Esophagus squamous epithelium (tissue), 5 donors: ENCODE measurements at regions not wholly inside any gene's neighbourhood (a gene's known extent, or its start where the extent isn't known, plus 50 kb on each side); places are given as distances from the start of the nearest gene placed in this dataset.

Experiments used
- DNase-seq: peaks from one replicate; lab custom pipeline; 2025; lab: John Stamatoyannopoulos, UW
- H3K27ac ChIP-seq, 4 donors: fragments of 200-600 bp; sonication (generic); one replicate each; pipeline ENCODE4 v1.5.1; 2016 to 2019; ENCODE audit warnings: mild to moderate bottlenecking in 1 of 4
- H3K27me3 ChIP-seq, 4 donors: fragments of 200-600 bp; sonication (generic); 1 replicate in 3 of 4; 2 replicates in 1 of 4; pipeline versions ENCODE4 v1.5.1 to v1.6.0; 2017 to 2021; ENCODE audit warnings: antibody characterized with exemption in 1 of 4
- H3K36me3 ChIP-seq, 3 donors: fragments of 200-600 bp; sonication (generic); one replicate each; pipeline ENCODE4 v1.5.1; 2016 to 2019
- H3K4me1 ChIP-seq, 3 donors: fragments of 200-600 bp; sonication (generic); one replicate each; pipeline ENCODE4 v1.5.1; 2017 to 2019
- H3K4me3 ChIP-seq, 4 donors: fragments of 200-600 bp; sonication (generic); 1 replicate in 3 of 4; 2 replicates in 1 of 4; pipeline ENCODE4 v1.5.1; 2016 to 2019; ENCODE audit warnings: mild to moderate bottlenecking in 2 of 4, moderate library complexity in 1 of 4
- H3K9me3 ChIP-seq, 3 donors: fragments of 200-600 bp; sonication (generic); one replicate each; pipeline ENCODE4 v1.5.1; 2016 to 2019
- POLR2A ChIP-seq, 4 donors: fragments of 450-650 bp; IDR thresholded peaks; one replicate each; pipeline ENCODE4 v1.6.1; 2017; ENCODE audit warnings: antibody characterized with exemption in 4 of 4, mild to moderate bottlenecking in 4 of 4, moderate library complexity in 3 of 4
- WGBS, 2 donors: methylation state at CpG; one replicate each; pipeline ENCODE4 v1.1.5; 2018; 5-methylcytosine and 5-hydroxymethylcytosine counted together
- intact Hi-C: fragments of 100-400 bp; cut with DNase I; formaldehyde crosslinking; loops from one replicate; pipeline ENCODE4 v1.15.0; 2022
- TF ChIP-seq, protein P1 (sequence below), 6 experiments: fragments of 450-650 bp in 4 of 6; fragments of 200-600 bp in 2 of 6; sonication (generic) in 2 of 6; IDR thresholded peaks; one replicate each; pipeline ENCODE4 v1.5.1; 2016 to 2019; ENCODE audit warnings: antibody characterized with exemption in 6 of 6, mild to moderate bottlenecking in 4 of 6, moderate library complexity in 4 of 6
- donor health status: DM: yes; HTN: yes; CAD: no.

DNA sequence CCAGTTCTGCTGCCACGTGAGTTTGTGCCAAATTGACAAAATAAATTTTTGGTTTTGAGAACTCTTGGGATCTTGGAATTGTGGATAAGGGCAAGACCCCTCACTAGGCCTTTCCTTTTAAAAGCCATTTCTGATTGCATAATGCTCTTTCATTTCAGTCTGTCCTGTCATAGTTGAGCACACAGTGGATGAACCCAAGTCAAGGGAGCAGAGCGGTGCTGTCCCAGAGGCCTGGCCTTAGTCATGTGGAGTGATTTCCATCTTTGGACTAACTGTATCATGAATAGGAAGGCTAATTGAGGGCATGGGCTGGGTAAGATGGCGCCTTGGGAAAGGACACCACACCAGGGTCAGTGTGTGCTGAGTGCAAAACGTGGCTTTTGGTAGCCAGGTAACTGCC, 304.0 kb downstream of the UACA start:
- Histone ChIP-seq H3K27ac (no peak overlapping the region), H3K36me3 (no peaks in the 10 kb centered on the region), H3K9me3 (no peaks in the 10 kb centered on the region), H3K4me3 (no peak overlapping the region), H3K27me3 (peaks cover 0 to 31% (median 0%) of the 10 kb centered on the region in 4 donors), H3K4me1 (peaks cover 0 to 9% (median 4%) of the 10 kb centered on the region in 3 donors)
- intact Hi-C loops: no loop called here
- 89% methylated on average over 4 of the region's 4 CpGs for WGBS, 2 donors
- no peak for TF ChIP-seq POLR2A (IDR thresholded peaks at IDR 0.05)
- TF ChIP-seq, protein P1, sequence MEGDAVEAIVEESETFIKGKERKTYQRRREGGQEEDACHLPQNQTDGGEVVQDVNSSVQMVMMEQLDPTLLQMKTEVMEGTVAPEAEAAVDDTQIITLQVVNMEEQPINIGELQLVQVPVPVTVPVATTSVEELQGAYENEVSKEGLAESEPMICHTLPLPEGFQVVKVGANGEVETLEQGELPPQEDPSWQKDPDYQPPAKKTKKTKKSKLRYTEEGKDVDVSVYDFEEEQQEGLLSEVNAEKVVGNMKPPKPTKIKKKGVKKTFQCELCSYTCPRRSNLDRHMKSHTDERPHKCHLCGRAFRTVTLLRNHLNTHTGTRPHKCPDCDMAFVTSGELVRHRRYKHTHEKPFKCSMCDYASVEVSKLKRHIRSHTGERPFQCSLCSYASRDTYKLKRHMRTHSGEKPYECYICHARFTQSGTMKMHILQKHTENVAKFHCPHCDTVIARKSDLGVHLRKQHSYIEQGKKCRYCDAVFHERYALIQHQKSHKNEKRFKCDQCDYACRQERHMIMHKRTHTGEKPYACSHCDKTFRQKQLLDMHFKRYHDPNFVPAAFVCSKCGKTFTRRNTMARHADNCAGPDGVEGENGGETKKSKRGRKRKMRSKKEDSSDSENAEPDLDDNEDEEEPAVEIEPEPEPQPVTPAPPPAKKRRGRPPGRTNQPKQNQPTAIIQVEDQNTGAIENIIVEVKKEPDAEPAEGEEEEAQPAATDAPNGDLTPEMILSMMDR (IDR thresholded peaks at IDR 0.05): no peak
- DNase-seq: no peak

DNA sequence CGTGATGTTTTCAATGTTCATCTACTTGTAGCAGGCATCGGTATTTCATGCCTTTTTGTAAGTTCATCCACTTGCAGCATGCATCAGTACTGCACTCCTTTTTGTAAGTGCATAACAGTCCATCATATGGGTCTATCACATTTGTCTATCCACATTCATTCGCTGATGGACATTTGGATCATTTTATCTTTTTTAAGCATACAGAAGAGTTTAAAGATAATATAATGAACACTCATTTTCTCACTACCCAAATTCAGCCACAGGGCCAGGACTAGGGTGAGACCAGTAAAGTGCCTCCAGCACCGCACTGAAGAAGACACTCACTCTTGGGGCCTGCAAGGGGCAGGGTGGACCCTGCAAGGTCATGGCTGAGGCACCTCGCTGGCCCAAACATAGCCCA, 309.6 kb downstream of the UACA start:
- 85 to 88% methylated on average over 5 of the region's 5 CpGs for WGBS, 2 donors
- no peak for DNase-seq

DNA sequence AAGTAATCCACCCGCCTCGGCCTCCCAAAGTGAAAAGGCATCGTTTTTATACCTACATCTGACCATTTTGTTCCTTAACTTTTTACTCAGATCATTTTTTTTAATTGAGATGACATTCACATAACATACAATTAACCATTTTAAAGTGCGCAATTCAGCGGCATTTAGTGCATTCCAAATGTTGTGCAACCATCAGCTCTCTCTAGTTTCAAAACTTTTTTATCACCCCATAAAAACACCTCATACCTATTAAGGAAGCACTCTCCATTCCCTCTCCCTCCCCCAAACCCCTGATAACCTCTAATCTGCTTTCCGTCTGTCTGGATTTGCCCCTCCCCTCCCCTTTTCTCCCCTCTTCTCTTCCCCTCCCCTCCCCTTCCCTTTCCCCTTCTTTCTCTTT, 310.1 kb downstream of the UACA start:
- TF ChIP-seq POLR2A (IDR thresholded peaks at IDR 0.05): no peak
- TF ChIP-seq, protein P1 (IDR thresholded peaks at IDR 0.05): no peak
- DNase-seq: no peak
- H3K4me3 ChIP-seq: no peak overlapping the region
- H3K27me3 ChIP-seq: peaks cover 0 to 48% (median 0%) of the 10 kb centered on the region in 4 donors
- no peak overlapping the region for H3K27ac ChIP-seq
- no peaks in the 10 kb centered on the region for H3K9me3 ChIP-seq
- H3K4me1 ChIP-seq: no peaks in the 10 kb centered on the region
- intact Hi-C loops: no loop called here
- H3K36me3 ChIP-seq: no peaks in the 10 kb centered on the region
- WGBS, 2 donors: 69 to 75% methylated on average over 6 of the region's 6 CpGs

More for the DNA sequence above, 309.6 kb downstream of the UACA start:
- TF ChIP-seq POLR2A (IDR thresholded peaks at IDR 0.05): no peak
- TF ChIP-seq, protein P1 (IDR thresholded peaks at IDR 0.05): no peak
- Histone ChIP-seq H3K27ac (no peak overlapping the region), H3K9me3 (no peaks in the 10 kb centered on the region), H3K36me3 (no peaks in the 10 kb centered on the region), H3K4me1 (no peaks in the 10 kb centered on the region), H3K27me3 (peaks cover 0 to 42% (median 0%) of the 10 kb centered on the region in 4 donors), H3K4me3 (no peak overlapping the region)
- intact Hi-C loops: no loop called here

DNA sequence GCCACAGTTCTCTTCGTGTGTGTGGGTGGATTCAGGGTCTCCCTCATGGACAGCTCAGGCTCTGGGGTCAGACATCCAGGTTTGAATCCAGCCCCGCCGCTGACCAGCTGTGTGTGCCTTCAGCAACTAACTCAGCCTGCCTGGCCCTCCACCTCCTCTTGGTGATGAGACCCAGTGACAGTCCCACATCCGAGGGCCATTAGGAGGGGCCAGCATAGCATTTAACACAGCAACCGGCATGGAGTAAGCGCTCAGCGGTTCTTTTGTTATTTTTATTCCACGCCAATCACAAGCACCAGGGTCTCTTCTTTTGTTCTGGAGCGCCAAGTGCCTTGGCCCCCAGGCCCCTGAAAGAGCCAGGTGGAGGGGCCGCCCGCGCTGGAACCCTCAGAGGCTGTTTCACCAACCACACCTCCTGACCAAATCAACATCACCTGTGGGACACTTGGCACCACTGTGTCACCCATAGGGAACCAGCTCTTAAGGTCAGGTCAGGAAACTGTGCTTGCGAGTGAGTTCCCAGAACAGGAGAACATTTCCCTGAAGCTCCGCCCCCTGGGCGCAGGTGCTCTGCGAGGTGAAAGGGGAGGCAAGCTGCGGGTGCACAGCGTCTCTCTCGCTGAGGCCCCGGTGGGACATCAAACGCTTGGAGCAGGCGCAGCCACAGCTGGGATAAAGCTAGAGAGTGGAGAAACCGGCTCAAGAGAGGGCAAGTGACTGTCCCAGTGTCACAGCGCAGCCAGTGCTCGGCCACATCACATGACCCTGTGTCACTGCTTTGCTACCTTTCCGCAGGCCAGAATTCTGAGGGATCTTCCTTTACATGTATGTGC, 311.3 kb downstream of the UACA start:
- no peak overlapping the region for H3K4me3 ChIP-seq
- H3K27ac ChIP-seq: no peak overlapping the region
- intact Hi-C loops: no loop called here
- no peaks in the 10 kb centered on the region for H3K9me3 ChIP-seq
- H3K27me3 ChIP-seq: peaks cover 0 to 60% (median 2%) of the 10 kb centered on the region in 4 donors
- TF ChIP-seq, protein P1 (IDR thresholded peaks at IDR 0.05): no peak
- TF ChIP-seq POLR2A (IDR thresholded peaks at IDR 0.05): no peak
- no peaks in the 10 kb centered on the region for H3K36me3 ChIP-seq
- WGBS, 2 donors: 89 to 96% methylated on average over 10 to 16 of the region's 26 CpGs
- H3K4me1 ChIP-seq: peaks cover 0 to 12% (median 3%) of the 10 kb centered on the region in 3 donors
- no peak for DNase-seq

DNA sequence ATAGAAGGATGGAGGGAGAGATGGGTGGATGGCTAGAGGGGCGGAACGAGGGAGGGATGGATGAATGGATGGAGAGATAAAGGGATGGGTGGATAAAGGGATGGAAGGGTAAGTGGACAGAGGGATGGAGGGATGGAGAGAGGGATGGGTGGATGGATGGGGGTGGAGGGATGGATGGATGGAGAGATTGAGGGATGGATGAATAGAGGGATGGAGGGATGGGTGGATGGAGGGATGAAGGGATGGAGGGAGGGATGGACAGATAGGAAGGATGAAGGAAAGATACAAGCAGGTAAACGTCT, 313.3 kb downstream of the UACA start:
- no peaks in the 10 kb centered on the region for H3K36me3 ChIP-seq
- DNase-seq: no peak
- H3K4me3 ChIP-seq: no peak overlapping the region
- H3K27ac ChIP-seq: no peak overlapping the region
- peaks cover 0 to 12% (median 3%) of the 10 kb centered on the region in 3 donors for H3K4me1 ChIP-seq
- WGBS, 2 donors: 74 to 75% methylated on average over 3 of the region's 3 CpGs
- intact Hi-C loops: no loop called here
- H3K9me3 ChIP-seq: no peaks in the 10 kb centered on the region
- peaks cover 0 to 79% (median 2%) of the 10 kb centered on the region in 4 donors for H3K27me3 ChIP-seq
- no peak for TF ChIP-seq POLR2A (IDR thresholded peaks at IDR 0.05)
- TF ChIP-seq, protein P1 (IDR thresholded peaks at IDR 0.05): no peak
